Suprapubic skin (tissue), 4 donors: ENCODE measurements at regions not wholly inside any gene's neighbourhood (a gene's known extent, or its start where the extent isn't known, plus 50 kb on each side); places are given as distances from the start of the nearest gene placed in this dataset.

ENCODE experiments used
- DNase-seq, 2 donors: peaks; one replicate each; pipeline ENCODE4 v3.0.0-alpha.2; 2019; ENCODE audit warnings: low spot score in 2 of 2
- H3K27ac ChIP-seq: fragments of 200-600 bp; sonication (generic); one replicate; pipeline ENCODE4 v1.5.1; 2019
- H3K27me3 ChIP-seq: fragments of 200-600 bp; sonication (generic); one replicate; pipeline ENCODE4 v1.5.1; 2019
- H3K36me3 ChIP-seq: fragments of 200-600 bp; sonication (generic); one replicate; pipeline ENCODE4 v1.5.1; 2019
- H3K4me1 ChIP-seq: fragments of 200-600 bp; sonication (generic); one replicate; pipeline ENCODE4 v1.5.1; 2019
- H3K4me3 ChIP-seq: fragments of 200-600 bp; sonication (generic); one replicate; pipeline ENCODE4 v1.5.1; 2019; ENCODE audit warnings: mild to moderate bottlenecking
- H3K9me3 ChIP-seq: fragments of 200-600 bp; sonication (generic); one replicate; pipeline ENCODE4 v1.5.1; 2019
- EP300 ChIP-seq: sonication (generic); formaldehyde crosslinking; IDR thresholded peaks from one replicate; pipeline ENCODE4 v1.6.1; 2017; ENCODE audit warnings: antibody characterized with exemption
- POLR2A ChIP-seq, 2 donors: fragments of 450-650 bp; IDR thresholded peaks; one replicate each; pipeline ENCODE4 v1.6.1; 2017; ENCODE audit warnings: antibody characterized with exemption in 2 of 2, mild to moderate bottlenecking in 2 of 2, moderate library complexity in 2 of 2
- POLR2AphosphoS5 ChIP-seq, 3 donors: sonication (generic); formaldehyde crosslinking; IDR thresholded peaks; one replicate each; pipeline ENCODE4 v1.6.1; 2017; ENCODE audit warnings: antibody characterized with exemption in 3 of 3
- WGBS: methylation state at CpG from one replicate; pipeline ENCODE4 v1.1.5; 2018; 5-methylcytosine and 5-hydroxymethylcytosine counted together
- TF ChIP-seq, protein P1 (sequence below), 2 donors: fragments of 200-600 bp in 1 of 2; fragments of 450-650 bp in 1 of 2; sonication (generic) in 1 of 2; IDR thresholded peaks; one replicate each; pipeline ENCODE4 v1.5.1; 2016 to 2019; ENCODE audit warnings: antibody characterized with exemption in 2 of 2, mild to moderate bottlenecking in 1 of 2, moderate library complexity in 1 of 2

DNA sequence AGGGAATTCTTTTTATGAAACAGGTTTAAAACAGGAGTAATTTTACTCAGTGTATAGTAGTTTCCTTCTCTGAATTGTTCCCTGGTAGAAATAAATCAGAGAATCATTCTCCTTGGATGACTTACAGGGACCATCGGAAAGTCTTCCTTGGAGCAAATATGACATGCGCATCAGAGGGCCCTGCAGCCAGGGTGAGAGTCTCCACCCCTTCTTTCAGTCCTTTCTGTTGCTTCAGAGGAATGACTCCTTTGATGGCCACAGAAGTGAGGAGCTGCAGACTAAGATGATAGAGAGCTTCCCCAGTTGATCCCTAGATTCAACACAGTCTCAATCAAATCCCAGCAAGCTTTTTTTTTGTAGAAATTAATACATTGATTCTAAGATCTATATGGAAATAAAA, 294.8 kb upstream of the UMPS start:
- H3K27me3 ChIP-seq, result no peaks in the 10 kb centered on the region
- H3K4me3 ChIP-seq, result no peak overlapping the region
- H3K4me1 ChIP-seq, result no peaks in the 10 kb centered on the region
- TF ChIP-seq POLR2AphosphoS5 (IDR thresholded peaks at IDR 0.05) (no peak), EP300 (no peak), POLR2A (IDR thresholded peaks at IDR 0.05) (no peak)
- TF ChIP-seq, protein P1, sequence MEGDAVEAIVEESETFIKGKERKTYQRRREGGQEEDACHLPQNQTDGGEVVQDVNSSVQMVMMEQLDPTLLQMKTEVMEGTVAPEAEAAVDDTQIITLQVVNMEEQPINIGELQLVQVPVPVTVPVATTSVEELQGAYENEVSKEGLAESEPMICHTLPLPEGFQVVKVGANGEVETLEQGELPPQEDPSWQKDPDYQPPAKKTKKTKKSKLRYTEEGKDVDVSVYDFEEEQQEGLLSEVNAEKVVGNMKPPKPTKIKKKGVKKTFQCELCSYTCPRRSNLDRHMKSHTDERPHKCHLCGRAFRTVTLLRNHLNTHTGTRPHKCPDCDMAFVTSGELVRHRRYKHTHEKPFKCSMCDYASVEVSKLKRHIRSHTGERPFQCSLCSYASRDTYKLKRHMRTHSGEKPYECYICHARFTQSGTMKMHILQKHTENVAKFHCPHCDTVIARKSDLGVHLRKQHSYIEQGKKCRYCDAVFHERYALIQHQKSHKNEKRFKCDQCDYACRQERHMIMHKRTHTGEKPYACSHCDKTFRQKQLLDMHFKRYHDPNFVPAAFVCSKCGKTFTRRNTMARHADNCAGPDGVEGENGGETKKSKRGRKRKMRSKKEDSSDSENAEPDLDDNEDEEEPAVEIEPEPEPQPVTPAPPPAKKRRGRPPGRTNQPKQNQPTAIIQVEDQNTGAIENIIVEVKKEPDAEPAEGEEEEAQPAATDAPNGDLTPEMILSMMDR (IDR thresholded peaks at IDR 0.05), result no peak
- H3K36me3 ChIP-seq, result no peaks in the 10 kb centered on the region
- WGBS, result 98% methylated on average over 2 of the region's 2 CpGs
- H3K9me3 ChIP-seq, result no peaks in the 10 kb centered on the region
- no peak overlapping the region for H3K27ac ChIP-seq
- DNase-seq, result no peak

- 79% methylated on average over 4 of the region's 4 CpGs for WGBS
- Histone ChIP-seq H3K27me3 (no peaks in the 10 kb centered on the region), H3K4me1 (no peaks in the 10 kb centered on the region), H3K9me3 (no peaks in the 10 kb centered on the region), H3K27ac (no peak overlapping the region), H3K36me3 (peaks cover 5% of the 10 kb centered on the region), H3K4me3 (no peak overlapping the region)
- DNase-seq, result no peak
- TF ChIP-seq EP300 (no peak), POLR2A (IDR thresholded peaks at IDR 0.05) (no peak), POLR2AphosphoS5 (IDR thresholded peaks at IDR 0.05) (no peak)
- TF ChIP-seq, protein P1 (IDR thresholded peaks at IDR 0.05), result no peak
These were observed 291.4 kb upstream of the UMPS start for GRCh38 chr3:124438813-124439212.

DNA sequence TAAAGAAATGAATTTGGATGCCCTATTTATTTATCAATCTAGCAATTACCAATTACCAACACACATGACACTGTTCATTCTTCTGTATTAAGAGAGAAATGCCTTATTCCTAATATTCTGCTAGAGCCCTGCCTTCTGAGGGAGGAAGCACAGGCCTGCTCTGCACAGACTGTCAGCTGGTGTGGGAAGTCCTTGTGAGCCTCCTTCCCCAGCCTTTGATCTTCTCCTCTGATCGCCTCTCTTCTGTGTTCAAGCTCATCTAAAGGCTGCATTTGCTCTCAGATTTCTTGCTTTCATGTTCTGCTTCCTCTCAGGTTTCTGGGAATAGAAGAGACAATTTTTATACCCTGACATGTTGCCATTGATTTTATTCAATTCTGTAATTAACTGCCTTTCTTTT, 290.6 kb upstream of the UMPS start:
- no peak overlapping the region for H3K4me3 ChIP-seq
- no peak overlapping the region for H3K27ac ChIP-seq
- DNase-seq, result no peak
- no peaks in the 10 kb centered on the region for H3K4me1 ChIP-seq
- H3K36me3 ChIP-seq, result peaks cover 5% of the 10 kb centered on the region
- TF ChIP-seq, protein P1 (IDR thresholded peaks at IDR 0.05), result no peak
- no peak for TF ChIP-seq POLR2A (IDR thresholded peaks at IDR 0.05)
- TF ChIP-seq POLR2AphosphoS5 (IDR thresholded peaks at IDR 0.05), result no peak
- TF ChIP-seq EP300, result no peak
- H3K27me3 ChIP-seq, result no peaks in the 10 kb centered on the region
- WGBS, result 46% methylated on average over 1 of the region's 1 CpG
- no peaks in the 10 kb centered on the region for H3K9me3 ChIP-seq

DNA sequence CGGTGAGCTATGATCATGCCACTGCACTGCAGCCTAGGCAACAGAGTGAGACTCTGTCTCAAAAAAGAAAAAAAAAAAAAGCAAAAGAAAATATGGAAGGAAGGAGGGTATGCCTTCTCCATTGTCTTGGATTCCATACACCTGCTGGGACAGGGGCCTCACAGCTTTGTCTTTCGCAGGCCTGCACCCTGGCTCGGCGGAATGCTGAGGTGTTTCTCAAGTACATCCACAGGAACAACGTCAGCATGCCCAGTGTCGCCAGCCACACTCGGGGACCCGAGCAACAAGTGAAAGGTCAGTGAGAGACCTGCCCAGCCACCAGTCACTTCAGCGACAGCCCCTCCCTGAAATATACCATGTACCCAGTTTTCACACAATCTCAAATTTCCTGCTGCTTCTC, 288.5 kb upstream of the UMPS start:
- Histone ChIP-seq H3K4me1 (no peaks in the 10 kb centered on the region), H3K9me3 (no peaks in the 10 kb centered on the region), H3K36me3 (peaks cover 5% of the 10 kb centered on the region), H3K27ac (no peak overlapping the region), H3K27me3 (no peaks in the 10 kb centered on the region), H3K4me3 (no peak overlapping the region)
- WGBS, result 95% methylated on average over 9 of the region's 9 CpGs
- no peak for DNase-seq
- no peak for TF ChIP-seq POLR2A (IDR thresholded peaks at IDR 0.05)
- TF ChIP-seq, protein P1 (IDR thresholded peaks at IDR 0.05), result no peak
- TF ChIP-seq POLR2AphosphoS5 (IDR thresholded peaks at IDR 0.05), result no peak
- TF ChIP-seq EP300, result no peak

- DNase-seq, result no peak
- H3K36me3 ChIP-seq, result peaks cover 5% of the 10 kb centered on the region
- H3K4me1 ChIP-seq, result no peaks in the 10 kb centered on the region
- H3K9me3 ChIP-seq, result no peaks in the 10 kb centered on the region
- no peak overlapping the region for H3K27ac ChIP-seq
- 81% methylated on average over 2 of the region's 2 CpGs for WGBS
- no peak for TF ChIP-seq EP300
- no peak for TF ChIP-seq POLR2AphosphoS5 (IDR thresholded peaks at IDR 0.05)
- TF ChIP-seq POLR2A (IDR thresholded peaks at IDR 0.05), result no peak
- TF ChIP-seq, protein P1 (IDR thresholded peaks at IDR 0.05), result no peak
- no peaks in the 10 kb centered on the region for H3K27me3 ChIP-seq
- no peak overlapping the region for H3K4me3 ChIP-seq
These were observed 287.8 kb upstream of the UMPS start for GRCh38 chr3:124442463-124442862.
